ENCODE measurements at regions not wholly inside any gene's neighbourhood (a gene's known extent, or its start where the extent isn't known, plus 50 kb on each side); places are given as distances from the start of the nearest gene placed in this dataset.

- Histone ChIP-seq H2AFZ (ENCODE audit: low read depth, low read length) (no peak overlapping the region), H3K27me3 (ENCODE audit: control insufficient read depth in 2 of 2, insufficient read depth in 2 of 2, low read length in 2 of 2) (no peaks in the 10 kb centered on the region), H4K20me1 (replicated peaks; ENCODE audit: control insufficient read depth, insufficient read depth, low read length) (peaks cover 11% of the 10 kb centered on the region; the same call in 1 of the 2 replicates), H3K9me3 (replicated peaks; ENCODE audit: control insufficient read depth, insufficient read depth, low read depth, low read length) (no peaks in the 10 kb centered on the region), H3K9me1 (ENCODE audit: control insufficient read depth, insufficient read depth, low read length) (no peaks in the 10 kb centered on the region), H3K9ac (ENCODE audit: insufficient read depth in 1 of 2, low read depth in 2 of 2, low read length in 2 of 2) (peak overlapping the region in 1 of 2 experiments; percentile 19; a peak in 1 of 4 replicates), H3K4me2 (ENCODE audit: insufficient read depth, low read length) (no peak overlapping the region), H3K27ac (ENCODE audit: extremely low read depth, low read depth, low read length) (no peak overlapping the region), H3K4me1 (replicated peaks in 1 of 2; ENCODE audit: control insufficient read depth in 2 of 2, insufficient read depth in 2 of 2, low read length in 2 of 2) (peaks cover 25 to 56% of the 10 kb centered on the region in 2 experiments), H3K36me3 (ENCODE audit: control insufficient read depth, insufficient read depth, low read length) (peaks cover 15% of the 10 kb centered on the region; the same call in 1 of the 3 replicates), H3K79me2 (ENCODE audit: control insufficient read depth, insufficient read depth, low read length) (peaks cover 79% of the 10 kb centered on the region), H3K4me3 (no peak overlapping the region)
- FAIRE-seq (no peak), DNase-seq (ENCODE audit: extremely low read depth in 1 of 4, low spot score in 3 of 4) (no peak), ATAC-seq (no peak)
- in situ Hi-C loops (cut with MboI) (no loop called here), intact Hi-C loops (cut with micrococcal nuclease) (no loop called here)
- CTCF ChIA-PET (ENCODE audit: low intra/inter-chr PET ratio), result no interaction called here
- TF ChIP-seq GATA2 (CRISPR knock-in tag; IDR thresholded peaks at IDR 0.05) (no peak), SRSF7 (optimal IDR thresholded peaks at IDR 0.05; ENCODE audit: low read depth, low read length) (no peak), ARNT (IDR thresholded peaks at IDR 0.05) (no peak), HBP1 (CRISPR knock-in tag; IDR thresholded peaks at IDR 0.05) (no peak), IRF2 (CRISPR knock-in tag; IDR thresholded peaks at IDR 0.05) (no peak), VEZF1 (CRISPR knock-in tag; IDR thresholded peaks at IDR 0.05) (no peak)
- no TSS peak for BruUV-seq (replicated peaks)
- POLR2A ChIA-PET, result no interaction called here
- 81% methylated on average over 9 of the region's 11 CpGs for WGBS (ENCODE audit: insufficient coverage, low coverage, missing lambda C conversion rate)
Measured at GRCh38 chr17:77462090-77462489, 321.3 kb downstream of the SEC14L1 start.
